PC-3 (cell line): ENCODE measurements at regions not wholly inside any gene's neighbourhood (a gene's known extent, or its start where the extent isn't known, plus 50 kb on each side); places are given as distances from the start of the nearest gene placed in this dataset.

Experiments
- ATAC-seq: fragments of 200-7000 bp; cut with Tn5 transposase; 2 replicates; pipeline ENCODE4 v1.9.1; 2020; ENCODE audit warnings: mild to moderate bottlenecking, moderate library complexity
- BruUV-seq: library from RNA; stranded (reverse); fragments of 400-500 nt; replicated peaks from 2 replicates; lab custom pipeline; 2021; lab: Mats Ljungman, UMichigan
- CTCF ChIA-PET: fragments of 300-600 bp; sonication (Branson Sonifier 250); formaldehyde crosslinking; loops from one replicate; lab custom pipeline; 2022; ENCODE audit warnings: antibody characterized with exemption; lab: Charles Lee
- POLR2A ChIA-PET: fragments of 300-600 bp; sonication (Branson Sonifier 250); formaldehyde crosslinking; loops from one replicate; lab custom pipeline; 2022; ENCODE audit warnings: antibody characterized with exemption; ENCODE audit not compliant: unreplicated experiment; lab: Charles Lee
- DNase-seq: peaks from one replicate; pipeline ENCODE4 v3.0.0-alpha.2; 2015
- H2AFZ ChIP-seq: fragments of 300-600 bp; sonication (generic); 2 replicates; pipeline ENCODE4 v1.6.0; 2016; ENCODE audit warnings: antibody characterized with exemption, low read length
- H3F3A ChIP-seq: fragments of 300-600 bp; sonication (generic); one replicate; pipeline ENCODE4 v1.6.0; 2017; ENCODE audit warnings: antibody characterized with exemption, low read length, control low read depth, mild to moderate bottlenecking; ENCODE audit not compliant: unreplicated experiment
- H3K27ac ChIP-seq: fragments of 300-600 bp; sonication (generic); 2 replicates; pipeline ENCODE4 v1.5.1; 2016; ENCODE audit warnings: mild to moderate bottlenecking, low read length
- H3K27me3 ChIP-seq: fragments of 300-600 bp; sonication (generic); 2 replicates; pipeline ENCODE4 v1.6.1; 2016; ENCODE audit warnings: low read length, mixed read lengths
- H3K36me3 ChIP-seq: fragments of 300-600 bp; sonication (generic); 2 replicates; pipeline ENCODE4 v1.6.1; 2016; ENCODE audit warnings: low read depth, mixed run types, low read length, mixed read lengths
- H3K4me1 ChIP-seq: fragments of 300-600 bp; sonication (generic); 2 replicates; pipeline ENCODE4 v1.5.1; 2016; ENCODE audit warnings: low read length; ENCODE audit not compliant: insufficient read depth
- H3K4me2 ChIP-seq: fragments of 300-600 bp; sonication (generic); 2 replicates; pipeline ENCODE4 v1.6.0; 2016; ENCODE audit warnings: low read length
- H3K4me3 ChIP-seq: fragments of 300-600 bp; sonication (generic); 2 replicates; pipeline ENCODE4 v1.5.1; 2016; ENCODE audit warnings: mild to moderate bottlenecking, low read length, mixed read lengths
- H3K79me2 ChIP-seq: fragments of 300-600 bp; sonication (generic); 2 replicates; pipeline ENCODE4 v1.6.1; 2017; ENCODE audit warnings: low read length, mixed read lengths
- H3K9ac ChIP-seq: fragments of 300-600 bp; sonication (generic); 2 replicates; pipeline ENCODE4 v1.6.0; 2016; ENCODE audit warnings: mild to moderate bottlenecking, low read length
- H3K9me2 ChIP-seq: fragments of 300-600 bp; sonication (generic); replicated peaks from 2 replicates; pipeline ENCODE4 v1.6.1; 2016; ENCODE audit warnings: mixed run types, low read length, mixed read lengths
- H3K9me3 ChIP-seq: fragments of 300-600 bp; sonication (generic); 2 replicates; pipeline ENCODE4 v1.6.1; 2016; ENCODE audit warnings: low read length, mixed read lengths
- H4K20me1 ChIP-seq: fragments of 300-600 bp; sonication (generic); 2 replicates; pipeline ENCODE4 v1.6.1; 2016; ENCODE audit warnings: low read length, mixed read lengths
- EZH2 ChIP-seq: fragments of 300-600 bp; sonication (generic); IDR thresholded peaks from one replicate; pipeline ENCODE4 v1.6.1; 2017; ENCODE audit warnings: antibody characterized with exemption, mild to moderate bottlenecking, low read length; ENCODE audit not compliant: unreplicated experiment
- EZH2phosphoT487 ChIP-seq: fragments of 300-600 bp; sonication (generic); IDR thresholded peaks from 2 replicates; pipeline ENCODE4 v1.6.1; 2018; ENCODE audit warnings: mild to moderate bottlenecking, antibody characterized with exemption, low read length, borderline replicate concordance
- intact Hi-C: fragments of 100-400 bp; cut with micrococcal nuclease; formaldehyde crosslinking; loops from 2 replicates; pipeline ENCODE4 v1.9.0; 2023
- TF ChIP-seq, protein P1 (sequence below): fragments of 300-600 bp; sonication (generic); conservative IDR thresholded peaks from 2 replicates; pipeline ENCODE4 v1.5.1; 2017; ENCODE audit warnings: antibody characterized with exemption, low read depth, mild to moderate bottlenecking, low read length

DNA sequence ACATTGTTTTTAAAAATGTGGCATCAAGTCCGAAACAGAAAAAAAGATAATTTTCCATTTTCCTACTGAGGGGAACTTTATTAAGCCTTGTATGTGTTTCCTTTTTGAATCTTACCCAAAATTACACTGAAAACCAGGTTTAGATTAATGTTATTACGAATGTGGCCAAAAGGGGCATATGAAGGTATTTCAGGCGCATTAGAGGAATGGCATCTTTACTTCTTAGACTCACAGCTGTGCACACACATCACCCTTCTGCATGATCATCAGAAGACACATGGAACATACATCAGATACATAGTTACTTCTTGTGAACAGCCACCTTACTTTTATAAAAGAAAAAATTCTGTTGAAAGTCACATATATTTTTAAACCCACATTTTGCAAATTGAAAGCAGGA is 58.6 kb upstream of the ZPBP start:
- Histone ChIP-seq H3F3A (no peaks in the 10 kb centered on the region), H3K79me2 (no peaks in the 10 kb centered on the region), H3K9me3 (no peaks in the 10 kb centered on the region), H2AFZ (no peak overlapping the region), H3K4me2 (no peak overlapping the region), H3K4me1 (no peaks in the 10 kb centered on the region), H3K36me3 (no peaks in the 10 kb centered on the region), H3K9ac (no peak overlapping the region), H3K27me3 (peaks cover 10% of the 10 kb centered on the region), H3K27ac (no peak overlapping the region), H3K9me2 (no peaks in the 10 kb centered on the region), H3K4me3 (no peak overlapping the region), H4K20me1 (no peaks in the 10 kb centered on the region)
- ChIA-PET CTCF (no interaction called here), POLR2A (no interaction called here)
- intact Hi-C loops, result no loop called here
- BruUV-seq, result no TSS peak
- DNase-seq (no peak), ATAC-seq (no peak)
- TF ChIP-seq EZH2 (no peak), EZH2phosphoT487 (no peak)
- TF ChIP-seq, protein P1, sequence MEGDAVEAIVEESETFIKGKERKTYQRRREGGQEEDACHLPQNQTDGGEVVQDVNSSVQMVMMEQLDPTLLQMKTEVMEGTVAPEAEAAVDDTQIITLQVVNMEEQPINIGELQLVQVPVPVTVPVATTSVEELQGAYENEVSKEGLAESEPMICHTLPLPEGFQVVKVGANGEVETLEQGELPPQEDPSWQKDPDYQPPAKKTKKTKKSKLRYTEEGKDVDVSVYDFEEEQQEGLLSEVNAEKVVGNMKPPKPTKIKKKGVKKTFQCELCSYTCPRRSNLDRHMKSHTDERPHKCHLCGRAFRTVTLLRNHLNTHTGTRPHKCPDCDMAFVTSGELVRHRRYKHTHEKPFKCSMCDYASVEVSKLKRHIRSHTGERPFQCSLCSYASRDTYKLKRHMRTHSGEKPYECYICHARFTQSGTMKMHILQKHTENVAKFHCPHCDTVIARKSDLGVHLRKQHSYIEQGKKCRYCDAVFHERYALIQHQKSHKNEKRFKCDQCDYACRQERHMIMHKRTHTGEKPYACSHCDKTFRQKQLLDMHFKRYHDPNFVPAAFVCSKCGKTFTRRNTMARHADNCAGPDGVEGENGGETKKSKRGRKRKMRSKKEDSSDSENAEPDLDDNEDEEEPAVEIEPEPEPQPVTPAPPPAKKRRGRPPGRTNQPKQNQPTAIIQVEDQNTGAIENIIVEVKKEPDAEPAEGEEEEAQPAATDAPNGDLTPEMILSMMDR, result no peak

DNA sequence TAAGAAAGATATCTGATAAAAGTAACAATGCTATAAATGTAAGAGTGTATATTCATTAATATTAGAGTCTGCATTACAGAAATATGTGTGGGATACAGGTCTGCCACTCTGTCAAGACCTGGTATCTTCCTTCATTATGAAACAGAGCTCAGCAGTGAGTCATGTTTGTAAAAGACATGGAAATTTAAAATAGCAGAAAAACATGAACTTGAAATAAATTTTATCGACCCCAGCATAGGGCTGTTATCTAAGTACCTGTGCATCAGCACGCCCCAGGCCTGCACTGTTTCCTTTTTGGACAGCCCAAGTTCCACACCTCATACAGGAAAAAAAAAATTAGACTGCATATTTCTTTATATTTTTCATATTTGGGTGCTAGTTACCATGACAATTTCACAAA is 58.0 kb upstream of the ZPBP start:
- Histone ChIP-seq H2AFZ (no peak overlapping the region), H4K20me1 (no peaks in the 10 kb centered on the region), H3K9me2 (no peaks in the 10 kb centered on the region), H3K4me1 (no peaks in the 10 kb centered on the region), H3K27me3 (peaks cover 10% of the 10 kb centered on the region), H3K27ac (no peak overlapping the region), H3K9ac (no peak overlapping the region), H3K4me2 (no peak overlapping the region), H3K4me3 (no peak overlapping the region), H3K9me3 (no peaks in the 10 kb centered on the region), H3K79me2 (no peaks in the 10 kb centered on the region), H3F3A (no peaks in the 10 kb centered on the region), H3K36me3 (no peaks in the 10 kb centered on the region)
- intact Hi-C loops, result no loop called here
- BruUV-seq, result no TSS peak
- ATAC-seq, result no peak
- CTCF ChIA-PET, result no interaction called here
- DNase-seq, result no peak
- no peak for TF ChIP-seq EZH2
- TF ChIP-seq EZH2phosphoT487, result no peak
- TF ChIP-seq, protein P1, result no peak
- POLR2A ChIA-PET, result no interaction called here

DNA sequence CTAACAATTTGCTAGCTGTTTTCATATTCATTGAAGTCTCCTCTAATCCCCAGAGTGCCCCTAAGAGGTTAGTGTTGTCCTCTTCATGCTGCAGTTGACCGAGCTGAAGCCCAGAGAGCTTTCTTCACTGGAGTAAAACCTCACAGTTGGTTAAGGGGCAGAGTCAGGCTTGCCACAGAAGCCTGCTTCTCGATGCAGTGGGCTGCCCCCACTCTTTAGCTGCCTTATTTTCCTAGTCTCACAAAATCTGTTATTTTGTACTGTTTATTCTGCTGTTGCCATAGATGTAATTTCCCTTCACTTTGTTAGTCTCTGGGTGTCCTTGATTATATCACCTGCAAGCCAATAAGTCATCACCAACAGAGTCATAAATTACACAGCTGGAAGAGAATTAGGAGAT is 56.3 kb upstream of the ZPBP start:
- Histone ChIP-seq H3K27ac (no peak overlapping the region), H3K27me3 (peaks cover 10% of the 10 kb centered on the region), H3K9me2 (no peaks in the 10 kb centered on the region), H2AFZ (no peak overlapping the region), H3K36me3 (no peaks in the 10 kb centered on the region), H3K4me2 (no peak overlapping the region), H3K79me2 (no peaks in the 10 kb centered on the region), H3K4me1 (no peaks in the 10 kb centered on the region), H3F3A (no peaks in the 10 kb centered on the region), H3K9me3 (no peaks in the 10 kb centered on the region), H3K9ac (no peak overlapping the region), H4K20me1 (no peaks in the 10 kb centered on the region), H3K4me3 (no peak overlapping the region)
- intact Hi-C loops, result no loop called here
- DNase-seq (no peak), ATAC-seq (no peak)
- TF ChIP-seq, protein P1, result no peak
- TF ChIP-seq EZH2phosphoT487, result no peak
- TF ChIP-seq EZH2, result no peak
- no TSS peak for BruUV-seq
- POLR2A ChIA-PET, result no interaction called here
- CTCF ChIA-PET, result no interaction called here
